ENCODE measurements at regions not wholly inside any gene's neighbourhood (a gene's known extent, or its start where the extent isn't known, plus 50 kb on each side); places are given as distances from the start of the nearest gene placed in this dataset.

DNA sequence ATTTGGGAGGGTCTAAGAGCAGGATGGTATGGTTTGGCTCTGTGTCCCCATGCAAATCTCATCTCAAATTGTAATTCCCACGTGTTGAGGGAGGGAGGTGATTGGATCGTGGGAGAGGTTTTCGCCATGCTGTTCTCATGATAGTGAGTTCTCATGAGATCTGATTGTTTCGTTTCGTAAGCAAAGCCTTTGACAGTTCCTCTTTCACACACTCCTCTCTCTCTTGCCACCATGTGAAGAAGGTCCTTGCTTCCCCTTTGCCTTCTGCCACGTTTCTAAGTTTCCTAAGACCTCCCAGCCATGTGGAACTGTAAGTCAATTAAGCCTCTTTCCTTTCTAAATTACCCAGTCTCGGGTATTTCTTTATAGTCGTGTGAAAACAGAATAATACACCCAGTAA lies 553.7 kb downstream of the TAFA4 start:
- no peak for TF ChIP-seq ZNF8 (CRISPR knock-in tag; IDR thresholded peaks at IDR 0.05)
- TF ChIP-seq PPARA (CRISPR knock-in tag; IDR thresholded peaks at IDR 0.05; ENCODE audit: borderline replicate concordance): no peak
- no peak for TF ChIP-seq ISL1 (CRISPR knock-in tag; IDR thresholded peaks at IDR 0.05)
- TF ChIP-seq ESRRG (CRISPR knock-in tag; IDR thresholded peaks at IDR 0.05): no peak
- TF ChIP-seq RARB (CRISPR knock-in tag; IDR thresholded peaks at IDR 0.05): no peak
- no peak for TF ChIP-seq ARNTL (CRISPR knock-in tag; IDR thresholded peaks at IDR 0.05; ENCODE audit: borderline replicate concordance, low read depth)
- no peak for TF ChIP-seq TCF4 (CRISPR knock-in tag; IDR thresholded peaks at IDR 0.05; ENCODE audit: borderline replicate concordance)
- no peak for TF ChIP-seq BACH2 (CRISPR knock-in tag; IDR thresholded peaks at IDR 0.05; ENCODE audit: borderline replicate concordance)
- TF ChIP-seq, protein P1, sequence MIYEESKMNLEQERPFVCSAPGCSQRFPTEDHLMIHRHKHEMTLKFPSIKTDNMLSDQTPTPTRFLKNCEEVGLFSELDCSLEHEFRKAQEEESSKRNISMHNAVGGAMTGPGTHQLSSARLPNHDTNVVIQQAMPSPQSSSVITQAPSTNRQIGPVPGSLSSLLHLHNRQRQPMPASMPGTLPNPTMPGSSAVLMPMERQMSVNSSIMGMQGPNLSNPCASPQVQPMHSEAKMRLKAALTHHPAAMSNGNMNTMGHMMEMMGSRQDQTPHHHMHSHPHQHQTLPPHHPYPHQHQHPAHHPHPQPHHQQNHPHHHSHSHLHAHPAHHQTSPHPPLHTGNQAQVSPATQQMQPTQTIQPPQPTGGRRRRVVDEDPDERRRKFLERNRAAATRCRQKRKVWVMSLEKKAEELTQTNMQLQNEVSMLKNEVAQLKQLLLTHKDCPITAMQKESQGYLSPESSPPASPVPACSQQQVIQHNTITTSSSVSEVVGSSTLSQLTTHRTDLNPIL (CRISPR knock-in tag; IDR thresholded peaks at IDR 0.05; ENCODE audit: low read depth): no peak
- no peak for TF ChIP-seq ZFP30 (CRISPR knock-in tag; IDR thresholded peaks at IDR 0.05)
- TF ChIP-seq ZNF565 (CRISPR knock-in tag; conservative IDR thresholded peaks at IDR 0.05; ENCODE audit: low read depth): no peak
- TF ChIP-seq ZFP3 (CRISPR knock-in tag; IDR thresholded peaks at IDR 0.05): no peak
- TF ChIP-seq CSDC2 (CRISPR knock-in tag; IDR thresholded peaks at IDR 0.05): no peak
- TF ChIP-seq, protein P2, sequence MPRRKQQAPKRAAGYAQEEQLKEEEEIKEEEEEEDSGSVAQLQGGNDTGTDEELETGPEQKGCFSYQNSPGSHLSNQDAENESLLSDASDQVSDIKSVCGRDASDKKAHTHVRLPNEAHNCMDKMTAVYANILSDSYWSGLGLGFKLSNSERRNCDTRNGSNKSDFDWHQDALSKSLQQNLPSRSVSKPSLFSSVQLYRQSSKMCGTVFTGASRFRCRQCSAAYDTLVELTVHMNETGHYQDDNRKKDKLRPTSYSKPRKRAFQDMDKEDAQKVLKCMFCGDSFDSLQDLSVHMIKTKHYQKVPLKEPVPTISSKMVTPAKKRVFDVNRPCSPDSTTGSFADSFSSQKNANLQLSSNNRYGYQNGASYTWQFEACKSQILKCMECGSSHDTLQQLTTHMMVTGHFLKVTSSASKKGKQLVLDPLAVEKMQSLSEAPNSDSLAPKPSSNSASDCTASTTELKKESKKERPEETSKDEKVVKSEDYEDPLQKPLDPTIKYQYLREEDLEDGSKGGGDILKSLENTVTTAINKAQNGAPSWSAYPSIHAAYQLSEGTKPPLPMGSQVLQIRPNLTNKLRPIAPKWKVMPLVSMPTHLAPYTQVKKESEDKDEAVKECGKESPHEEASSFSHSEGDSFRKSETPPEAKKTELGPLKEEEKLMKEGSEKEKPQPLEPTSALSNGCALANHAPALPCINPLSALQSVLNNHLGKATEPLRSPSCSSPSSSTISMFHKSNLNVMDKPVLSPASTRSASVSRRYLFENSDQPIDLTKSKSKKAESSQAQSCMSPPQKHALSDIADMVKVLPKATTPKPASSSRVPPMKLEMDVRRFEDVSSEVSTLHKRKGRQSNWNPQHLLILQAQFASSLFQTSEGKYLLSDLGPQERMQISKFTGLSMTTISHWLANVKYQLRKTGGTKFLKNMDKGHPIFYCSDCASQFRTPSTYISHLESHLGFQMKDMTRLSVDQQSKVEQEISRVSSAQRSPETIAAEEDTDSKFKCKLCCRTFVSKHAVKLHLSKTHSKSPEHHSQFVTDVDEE (CRISPR knock-in tag; IDR thresholded peaks at IDR 0.05): no peak
- TF ChIP-seq, protein P3, sequence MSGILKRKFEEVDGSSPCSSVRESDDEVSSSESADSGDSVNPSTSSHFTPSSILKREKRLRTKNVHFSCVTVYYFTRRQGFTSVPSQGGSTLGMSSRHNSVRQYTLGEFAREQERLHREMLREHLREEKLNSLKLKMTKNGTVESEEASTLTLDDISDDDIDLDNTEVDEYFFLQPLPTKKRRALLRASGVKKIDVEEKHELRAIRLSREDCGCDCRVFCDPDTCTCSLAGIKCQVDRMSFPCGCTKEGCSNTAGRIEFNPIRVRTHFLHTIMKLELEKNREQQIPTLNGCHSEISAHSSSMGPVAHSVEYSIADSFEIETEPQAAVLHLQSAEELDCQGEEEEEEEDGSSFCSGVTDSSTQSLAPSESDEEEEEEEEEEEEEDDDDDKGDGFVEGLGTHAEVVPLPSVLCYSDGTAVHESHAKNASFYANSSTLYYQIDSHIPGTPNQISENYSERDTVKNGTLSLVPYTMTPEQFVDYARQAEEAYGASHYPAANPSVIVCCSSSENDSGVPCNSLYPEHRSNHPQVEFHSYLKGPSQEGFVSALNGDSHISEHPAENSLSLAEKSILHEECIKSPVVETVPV (CRISPR knock-in tag; IDR thresholded peaks at IDR 0.05): no peak
- TF ChIP-seq ZNF70 (CRISPR knock-in tag; IDR thresholded peaks at IDR 0.05): no peak
- TF ChIP-seq, protein P4, sequence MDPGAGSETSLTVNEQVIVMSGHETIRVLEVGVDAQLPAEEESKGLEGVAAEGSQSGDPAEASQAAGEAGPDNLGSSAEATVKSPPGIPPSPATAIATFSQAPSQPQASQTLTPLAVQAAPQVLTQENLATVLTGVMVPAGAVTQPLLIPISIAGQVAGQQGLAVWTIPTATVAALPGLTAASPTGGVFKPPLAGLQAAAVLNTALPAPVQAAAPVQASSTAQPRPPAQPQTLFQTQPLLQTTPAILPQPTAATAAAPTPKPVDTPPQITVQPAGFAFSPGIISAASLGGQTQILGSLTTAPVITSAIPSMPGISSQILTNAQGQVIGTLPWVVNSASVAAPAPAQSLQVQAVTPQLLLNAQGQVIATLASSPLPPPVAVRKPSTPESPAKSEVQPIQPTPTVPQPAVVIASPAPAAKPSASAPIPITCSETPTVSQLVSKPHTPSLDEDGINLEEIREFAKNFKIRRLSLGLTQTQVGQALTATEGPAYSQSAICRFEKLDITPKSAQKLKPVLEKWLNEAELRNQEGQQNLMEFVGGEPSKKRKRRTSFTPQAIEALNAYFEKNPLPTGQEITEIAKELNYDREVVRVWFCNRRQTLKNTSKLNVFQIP (CRISPR knock-in tag; IDR thresholded peaks at IDR 0.05; ENCODE audit: borderline replicate concordance, low read depth): no peak
- no peak for TF ChIP-seq GLIS3 (CRISPR knock-in tag; IDR thresholded peaks at IDR 0.05)
- TF ChIP-seq SNAI2 (CRISPR knock-in tag; IDR thresholded peaks at IDR 0.05): no peak

GRCh38 chr3:68373727-68374126 lies 558.6 kb downstream of the TAFA4 start:
- no peak for ATAC-seq
- TF ChIP-seq ZNF565 (CRISPR knock-in tag; conservative IDR thresholded peaks at IDR 0.05; ENCODE audit: low read depth) (no peak), TOX (CRISPR knock-in tag; IDR thresholded peaks at IDR 0.05; ENCODE audit: borderline replicate concordance) (no peak), ESRRG (CRISPR knock-in tag; IDR thresholded peaks at IDR 0.05) (no peak), ZNF70 (CRISPR knock-in tag; IDR thresholded peaks at IDR 0.05) (no peak), PATZ1 (CRISPR knock-in tag; IDR thresholded peaks at IDR 0.05; ENCODE audit: borderline replicate concordance) (no peak), ZFP30 (CRISPR knock-in tag; IDR thresholded peaks at IDR 0.05) (no peak), ISL1 (CRISPR knock-in tag; IDR thresholded peaks at IDR 0.05) (no peak), ZFP3 (CRISPR knock-in tag; IDR thresholded peaks at IDR 0.05) (no peak), RARB (CRISPR knock-in tag; IDR thresholded peaks at IDR 0.05) (no peak)
- TF ChIP-seq, protein P1 (CRISPR knock-in tag; IDR thresholded peaks at IDR 0.05; ENCODE audit: low read depth): no peak
- TF ChIP-seq, protein P4 (CRISPR knock-in tag; IDR thresholded peaks at IDR 0.05; ENCODE audit: borderline replicate concordance, low read depth): no peak

More for the DNA sequence above, 553.7 kb downstream of the TAFA4 start:
- no peak for ATAC-seq

Data from SK-N-SH treated with all-trans-retinoic acid at 6 μM for 48 hours (cell line).